NOMO-1 treated with DMSO at 0.1 percent for 48 hours (cell line): ENCODE measurements at regions not wholly inside any gene's neighbourhood (a gene's known extent, or its start where the extent isn't known, plus 50 kb on each side); places are given as distances from the start of the nearest gene placed in this dataset.

Experiments
- DNase-seq: peaks from one replicate; lab custom pipeline; 2025; ENCODE audit not compliant: unreplicated experiment; lab: John Stamatoyannopoulos, UW

DNA sequence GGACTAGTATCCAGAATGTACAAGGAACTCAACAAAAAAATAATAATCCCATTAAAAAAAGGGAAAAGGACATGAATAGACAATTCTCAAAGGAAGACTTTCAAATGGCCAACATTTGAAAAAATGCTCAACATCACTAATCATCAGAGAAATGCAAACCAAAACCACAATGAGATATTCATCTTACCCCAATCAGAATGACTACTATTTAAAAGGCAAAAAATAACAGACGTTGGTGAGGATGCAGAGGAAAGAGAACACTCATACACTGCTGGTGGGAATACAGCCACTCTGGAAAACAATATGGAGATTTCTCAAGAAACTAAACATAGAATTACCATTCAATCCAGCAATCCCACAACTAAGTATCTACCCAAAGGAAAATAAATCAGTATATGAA lies 133.1 kb downstream of the KDR start:
- DNase-seq: no peak

GRCh38 chr4:54988655-54989054 lies 136.7 kb downstream of the KDR start:
- no peak for DNase-seq

DNA sequence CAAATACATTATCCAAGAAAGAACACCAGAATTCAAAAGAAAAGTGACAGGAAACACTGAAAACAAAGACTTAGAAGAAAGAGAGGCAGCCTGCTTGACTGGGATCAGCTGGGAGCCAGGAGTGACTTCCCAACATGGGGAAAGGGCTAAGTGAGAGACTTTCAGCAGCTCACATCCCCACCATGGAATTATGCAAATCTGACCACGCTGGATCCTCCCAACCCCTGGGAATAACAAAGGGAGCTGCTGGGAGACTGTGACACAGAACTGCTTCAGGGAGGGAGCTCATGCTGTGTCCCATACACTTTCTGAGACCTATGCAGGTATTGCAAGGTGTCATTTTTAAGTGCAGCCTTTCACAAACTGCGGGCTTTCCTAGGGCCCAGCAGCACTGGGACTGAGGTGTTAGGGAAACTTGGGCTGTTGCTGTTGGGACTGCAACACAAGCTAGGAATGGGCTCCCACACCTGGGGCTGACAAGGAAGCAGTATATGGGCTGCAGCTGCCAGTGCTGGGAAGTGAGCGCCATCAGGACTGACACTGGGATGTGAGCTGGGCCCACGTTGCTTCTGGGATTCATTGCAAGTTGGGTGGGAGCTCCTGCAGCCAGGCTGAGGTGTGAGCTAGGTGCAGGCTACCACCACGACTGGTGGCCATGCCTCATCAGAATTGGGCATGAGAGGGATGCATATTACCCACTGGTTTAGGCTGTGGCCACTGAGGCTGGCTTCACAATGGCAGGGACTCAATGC lies 139.1 kb downstream of the KDR start:
- DNase-seq: no peak

DNA sequence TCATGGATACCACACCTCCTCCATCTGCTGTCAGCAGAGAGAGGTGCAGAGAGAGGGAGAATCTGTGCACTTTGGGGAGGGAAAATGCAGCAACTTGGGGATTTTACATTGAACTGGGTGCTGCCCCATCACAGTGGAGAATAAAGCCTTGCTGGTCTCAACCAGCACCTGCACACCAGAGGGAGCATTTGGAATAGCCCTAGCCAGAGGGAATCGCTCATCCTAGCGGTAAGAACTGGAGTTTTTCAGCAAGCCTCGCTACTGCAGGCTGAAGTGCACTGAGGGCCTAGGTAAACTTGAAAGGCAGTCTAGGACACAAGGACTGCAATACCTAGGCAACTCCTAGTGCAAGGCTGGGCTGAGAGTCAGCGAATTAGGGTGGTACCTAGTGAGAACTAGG lies 148.7 kb downstream of the KDR start:
- DNase-seq: no peak

- no peak for DNase-seq
Measured at GRCh38 chr4:54976031-54976430, 149.4 kb downstream of the KDR start.

DNA sequence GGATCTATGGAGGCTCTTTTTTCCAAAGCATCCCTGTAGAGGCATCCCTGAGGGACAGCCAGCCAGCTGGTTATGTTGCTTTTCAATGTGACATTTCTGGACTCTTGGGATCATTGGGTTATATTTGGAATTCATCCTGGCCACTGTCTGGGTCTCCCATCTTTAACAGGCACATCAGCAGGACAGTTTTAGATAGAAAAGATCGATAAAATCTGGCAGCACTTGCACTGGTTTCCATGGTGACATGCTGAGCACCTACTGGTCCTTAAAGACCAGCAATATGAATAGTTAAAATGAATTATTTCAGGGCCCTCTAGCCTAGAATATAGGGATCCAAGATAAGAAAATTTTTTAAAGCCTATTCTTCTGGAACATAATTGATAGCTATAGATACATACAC lies 151.6 kb downstream of the KDR start:
- no peak for DNase-seq

DNA sequence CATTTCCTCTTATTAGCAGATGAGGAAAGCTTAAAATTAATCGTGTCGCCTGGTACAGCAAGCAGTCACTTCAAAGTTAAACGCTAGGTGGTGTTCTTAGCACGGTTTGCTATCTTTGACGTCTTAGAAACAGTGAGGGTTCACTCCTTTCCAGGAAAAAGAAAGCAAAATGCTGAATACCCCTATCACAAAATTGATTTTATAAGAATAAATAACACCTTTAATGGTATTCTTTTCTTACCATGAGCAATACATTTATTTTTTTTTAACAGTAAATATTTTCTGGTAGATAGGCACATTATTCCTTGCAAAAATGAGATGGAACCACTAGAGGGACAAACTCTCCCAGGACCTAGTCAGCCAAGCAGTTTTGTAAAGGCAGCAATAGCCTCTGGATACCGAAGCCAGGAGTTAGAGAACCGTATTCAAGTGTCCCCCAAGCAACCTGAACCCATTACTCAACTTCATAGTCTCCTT lies 153.9 kb downstream of the KDR start:
- peak; percentile 67 for DNase-seq

- DNase-seq: no peak
Measured at GRCh38 chr4:54967289-54967688, 158.1 kb downstream of the KDR start.

DNA sequence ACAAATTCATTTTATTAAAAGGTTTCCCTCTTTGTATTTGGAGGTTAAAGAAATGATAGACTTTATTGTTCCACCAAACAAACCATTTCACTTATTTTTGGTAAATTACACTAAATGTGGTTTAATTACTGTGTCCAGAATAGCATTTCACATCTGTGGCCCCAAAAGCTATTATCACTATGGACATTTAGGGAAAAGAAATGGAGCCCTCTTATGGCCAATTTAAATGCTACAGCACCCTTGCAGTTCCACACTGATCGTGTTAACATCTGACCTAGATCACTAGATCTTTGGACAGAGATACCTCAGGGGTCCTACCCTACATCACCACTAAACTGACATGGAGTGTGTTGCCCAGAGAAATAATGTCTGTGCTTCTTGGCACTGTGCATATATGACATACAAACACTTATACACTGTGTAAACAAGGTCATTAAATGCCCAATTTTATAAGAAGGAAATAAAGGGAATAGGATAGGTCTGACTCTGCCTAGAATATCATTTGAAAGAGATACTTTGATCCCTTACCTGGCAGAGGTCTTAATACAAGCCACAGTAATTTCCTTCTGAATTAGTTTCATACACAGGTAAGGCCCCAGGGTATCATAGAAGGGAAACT lies 163.9 kb downstream of the KDR start:
- DNase-seq: peak; percentile 70

DNA sequence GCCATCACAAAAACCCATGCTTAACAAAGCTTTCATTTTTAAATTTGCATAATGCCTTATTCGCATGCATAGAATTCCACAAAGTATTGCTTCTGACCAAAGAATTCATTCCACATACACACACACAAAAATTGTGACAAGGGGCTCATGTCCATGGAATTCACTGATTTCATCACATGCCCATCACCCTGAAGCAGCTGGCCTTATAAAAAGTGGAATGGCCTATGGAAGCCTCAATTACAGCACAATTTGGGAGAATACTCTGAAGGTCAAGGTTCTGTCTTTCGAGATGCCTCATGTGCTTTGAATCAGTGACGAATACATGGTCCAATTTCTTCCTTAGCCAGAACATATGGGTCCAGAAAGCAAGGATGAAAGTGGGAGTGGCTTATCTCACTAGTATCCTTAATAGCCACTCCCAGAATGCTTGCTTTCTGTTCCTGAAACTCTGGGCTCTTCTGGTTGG lies 165.7 kb downstream of the KDR start:
- no peak for DNase-seq

DNA sequence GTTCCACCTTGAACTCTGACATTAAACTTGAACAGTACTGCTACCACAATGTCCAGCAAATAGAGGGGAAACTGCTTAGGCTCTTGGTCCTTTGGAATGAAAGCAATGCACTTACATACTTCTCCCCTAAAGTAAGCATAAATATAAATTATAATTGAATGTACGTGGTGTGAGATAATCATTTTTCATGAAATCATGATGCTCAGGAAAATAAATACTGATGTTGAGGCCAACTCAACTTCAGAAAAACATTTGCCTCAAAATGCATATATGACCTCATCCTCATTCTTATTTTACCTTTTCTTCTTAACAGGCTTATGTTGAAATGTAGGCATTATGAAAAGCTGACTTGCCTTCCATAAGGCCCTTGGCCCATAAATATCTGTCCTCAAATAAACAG lies 166.3 kb downstream of the KDR start:
- no peak for DNase-seq

- DNase-seq: no peak
Measured at GRCh38 chr4:54958236-54958635, 167.2 kb downstream of the KDR start.

DNA sequence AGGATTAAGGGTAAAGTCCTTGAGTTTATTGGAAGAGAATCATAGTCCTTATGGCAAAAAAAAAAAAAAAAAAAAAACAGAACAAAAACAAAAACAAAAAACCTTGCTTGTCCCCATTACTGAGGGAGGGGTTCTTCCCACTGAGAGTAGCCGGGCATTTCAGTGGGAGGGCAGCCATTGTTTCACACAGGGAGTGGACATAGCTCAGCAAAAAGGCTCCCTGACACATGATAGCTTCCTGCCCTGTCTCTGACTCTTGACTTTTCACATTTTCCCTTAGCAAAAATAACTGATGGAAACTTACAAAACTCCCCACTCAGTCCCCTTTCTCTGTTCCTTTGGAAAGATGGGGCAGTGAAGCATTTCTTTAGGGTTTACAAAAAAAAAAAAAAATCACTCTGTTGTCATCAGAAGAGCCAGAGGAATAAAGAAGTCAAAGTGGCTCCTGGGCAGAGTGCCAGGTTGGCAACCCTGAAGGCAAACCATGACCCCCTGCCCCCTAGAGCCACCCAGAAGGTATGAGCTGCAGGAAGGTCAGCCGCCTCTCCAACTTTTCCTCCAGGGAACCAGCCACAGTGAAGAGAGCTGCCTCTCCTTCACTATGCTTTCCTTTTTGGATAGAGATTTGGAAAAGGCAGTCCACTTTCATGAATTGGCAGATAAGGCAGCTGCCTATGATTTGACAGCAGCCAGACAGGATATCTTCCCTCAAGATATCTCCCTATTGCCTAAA lies 170.6 kb downstream of the KDR start:
- no peak for DNase-seq

GRCh38 chr4:54946741-54947140 lies 178.7 kb downstream of the KDR start:
- no peak for DNase-seq

DNA sequence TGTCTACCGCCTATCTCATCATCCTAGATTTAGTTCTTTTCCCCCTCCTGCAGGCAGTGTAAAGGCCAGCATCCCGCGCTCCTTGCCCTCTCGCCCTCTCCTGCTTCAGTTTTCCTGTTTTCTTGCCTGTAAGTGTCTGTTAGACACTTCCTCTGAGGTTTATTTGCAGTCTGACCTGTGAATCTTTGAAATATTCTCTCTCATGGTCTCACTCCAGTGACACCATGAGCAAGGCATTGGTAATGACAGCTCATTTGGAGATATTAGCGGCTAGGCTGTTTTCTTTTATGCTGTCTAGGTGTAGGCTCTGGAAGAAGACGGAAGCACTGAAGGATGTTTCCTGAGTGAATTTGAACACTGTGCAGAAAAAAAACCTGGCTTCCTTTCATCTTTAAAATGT lies 179.6 kb downstream of the KDR start:
- DNase-seq: no peak

DNA sequence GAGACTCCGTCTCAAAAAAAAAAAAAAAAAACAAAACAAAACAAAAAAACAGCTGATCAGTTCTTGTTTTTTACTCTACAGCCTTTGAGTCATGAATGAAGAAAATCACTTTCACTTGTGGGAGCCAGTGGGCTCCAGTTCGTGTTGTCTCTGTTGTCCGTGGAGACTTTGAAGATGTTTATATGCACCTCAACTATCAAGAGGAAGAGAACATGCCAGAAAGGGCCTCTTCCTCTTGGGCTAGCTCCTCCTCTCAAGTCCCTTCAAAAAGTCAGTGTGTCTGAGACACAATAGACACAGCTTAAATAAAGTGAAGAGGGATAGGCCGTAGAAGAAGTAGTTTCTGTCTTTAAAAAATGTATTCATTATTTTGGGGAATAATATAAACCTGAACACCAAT lies 182.7 kb downstream of the KDR start:
- DNase-seq: peak; percentile 43

DNA sequence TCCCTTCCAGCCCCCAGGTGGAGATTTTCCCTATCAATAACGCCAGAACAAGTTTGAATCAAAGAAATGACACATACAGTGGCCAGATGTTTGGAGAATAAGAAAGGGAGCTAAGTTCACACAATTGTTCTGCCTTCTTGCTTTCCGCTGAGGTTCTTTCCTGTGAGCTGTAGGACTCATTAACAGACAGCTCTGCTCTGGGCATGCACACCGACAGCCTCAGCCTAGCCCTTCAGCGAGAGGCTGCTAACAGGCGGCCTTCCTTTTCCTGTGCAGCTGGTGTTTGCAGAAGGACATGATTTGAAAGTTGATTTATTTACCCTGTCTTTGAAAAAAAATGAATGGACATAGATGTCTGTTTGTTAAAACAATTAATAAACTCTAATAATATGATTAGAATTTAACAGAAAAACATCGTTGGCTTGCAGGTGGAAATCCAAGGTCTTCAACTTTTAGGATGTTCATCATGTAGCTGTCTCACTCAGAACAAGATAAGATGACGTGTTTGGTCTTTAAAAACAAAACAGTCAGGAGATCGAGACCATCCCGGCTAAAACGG lies 183.3 kb downstream of the KDR start:
- peak; percentile 39 for DNase-seq

GRCh38 chr4:54940996-54941865 lies 184.2 kb downstream of the KDR start:
- no peak for DNase-seq

GRCh38 chr4:54937501-54937900 lies 187.9 kb downstream of the KDR start:
- DNase-seq: no peak

GRCh38 chr4:54933579-54933978 lies 191.8 kb downstream of the KDR start:
- DNase-seq: no peak

DNA sequence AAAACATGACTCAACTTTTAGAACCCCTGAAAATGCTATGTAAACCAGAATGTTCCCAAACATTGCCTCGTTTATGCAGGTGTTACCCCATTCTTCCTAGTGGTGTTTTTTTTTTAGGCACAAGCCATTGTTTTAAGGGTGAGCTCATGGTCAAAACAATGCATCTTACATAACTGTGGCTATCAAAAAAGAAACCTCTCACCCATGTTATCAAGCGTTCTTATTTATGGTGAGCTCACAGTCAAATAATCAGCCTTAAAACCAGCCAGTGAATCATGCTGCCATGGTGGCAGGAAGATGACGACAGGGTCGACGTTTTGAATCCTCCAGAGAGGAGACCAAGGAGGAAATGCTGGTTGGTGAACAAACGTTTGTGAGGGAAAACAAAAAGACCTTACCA lies 195.2 kb downstream of the KDR start:
- no peak for DNase-seq
